ENCODE measurements at regions not wholly inside any gene's neighbourhood (a gene's known extent, or its start where the extent isn't known, plus 50 kb on each side); places are given as distances from the start of the nearest gene placed in this dataset.

DNA sequence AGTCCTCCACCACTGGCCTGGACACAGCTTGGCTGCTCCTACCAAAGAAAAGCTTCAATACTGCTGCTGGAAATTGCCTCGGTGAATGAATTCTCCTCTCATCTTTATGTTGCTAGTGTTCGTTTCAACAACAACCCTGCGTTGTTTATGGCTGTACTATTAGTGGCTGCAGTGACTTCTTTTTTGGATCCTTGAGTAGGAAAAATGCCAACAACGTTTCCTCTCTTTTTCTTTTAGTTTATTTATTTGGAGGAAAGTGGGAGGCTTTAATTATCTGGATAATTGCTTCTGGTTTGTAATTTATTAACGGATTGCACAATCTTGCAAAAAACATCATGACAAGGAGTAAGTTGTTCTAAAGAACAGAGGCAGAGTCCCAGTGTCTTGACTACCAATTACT is 464.1 kb upstream of the TRAM1L1 start:
- TF ChIP-seq, protein P1, sequence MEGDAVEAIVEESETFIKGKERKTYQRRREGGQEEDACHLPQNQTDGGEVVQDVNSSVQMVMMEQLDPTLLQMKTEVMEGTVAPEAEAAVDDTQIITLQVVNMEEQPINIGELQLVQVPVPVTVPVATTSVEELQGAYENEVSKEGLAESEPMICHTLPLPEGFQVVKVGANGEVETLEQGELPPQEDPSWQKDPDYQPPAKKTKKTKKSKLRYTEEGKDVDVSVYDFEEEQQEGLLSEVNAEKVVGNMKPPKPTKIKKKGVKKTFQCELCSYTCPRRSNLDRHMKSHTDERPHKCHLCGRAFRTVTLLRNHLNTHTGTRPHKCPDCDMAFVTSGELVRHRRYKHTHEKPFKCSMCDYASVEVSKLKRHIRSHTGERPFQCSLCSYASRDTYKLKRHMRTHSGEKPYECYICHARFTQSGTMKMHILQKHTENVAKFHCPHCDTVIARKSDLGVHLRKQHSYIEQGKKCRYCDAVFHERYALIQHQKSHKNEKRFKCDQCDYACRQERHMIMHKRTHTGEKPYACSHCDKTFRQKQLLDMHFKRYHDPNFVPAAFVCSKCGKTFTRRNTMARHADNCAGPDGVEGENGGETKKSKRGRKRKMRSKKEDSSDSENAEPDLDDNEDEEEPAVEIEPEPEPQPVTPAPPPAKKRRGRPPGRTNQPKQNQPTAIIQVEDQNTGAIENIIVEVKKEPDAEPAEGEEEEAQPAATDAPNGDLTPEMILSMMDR (conservative IDR thresholded peaks at IDR 0.05; ENCODE audit: low read depth, low read length): no peak
- TF ChIP-seq EZH2 (IDR thresholded peaks at IDR 0.05; ENCODE audit: low read length, unreplicated experiment) (no peak), EZH2phosphoT487 (IDR thresholded peaks at IDR 0.05; ENCODE audit: borderline replicate concordance, low read length) (no peak)

Data from PC-3 (cell line).